LNCaP clone FGC (cell line): ENCODE measurements at regions not wholly inside any gene's neighbourhood (a gene's known extent, or its start where the extent isn't known, plus 50 kb on each side); places are given as distances from the start of the nearest gene placed in this dataset.

Experiments
- DNase-seq: peaks from one replicate; pipeline ENCODE4 v3.0.0-alpha.2; 2011; ENCODE audit warnings: low read depth
- H3K4me3 ChIP-seq: 2 replicates; pipeline ENCODE4 v1.5.1; 2011; ENCODE audit warnings: mild to moderate bottlenecking, low read depth, low read length, control low read depth
- TF ChIP-seq, protein P1 (sequence below): IDR thresholded peaks from 2 replicates; pipeline ENCODE4 v1.5.1; 2012; ENCODE audit warnings: mild to moderate bottlenecking; ENCODE audit not compliant: control insufficient read depth, insufficient read depth; ENCODE audit errors: extremely low read depth

DNA sequence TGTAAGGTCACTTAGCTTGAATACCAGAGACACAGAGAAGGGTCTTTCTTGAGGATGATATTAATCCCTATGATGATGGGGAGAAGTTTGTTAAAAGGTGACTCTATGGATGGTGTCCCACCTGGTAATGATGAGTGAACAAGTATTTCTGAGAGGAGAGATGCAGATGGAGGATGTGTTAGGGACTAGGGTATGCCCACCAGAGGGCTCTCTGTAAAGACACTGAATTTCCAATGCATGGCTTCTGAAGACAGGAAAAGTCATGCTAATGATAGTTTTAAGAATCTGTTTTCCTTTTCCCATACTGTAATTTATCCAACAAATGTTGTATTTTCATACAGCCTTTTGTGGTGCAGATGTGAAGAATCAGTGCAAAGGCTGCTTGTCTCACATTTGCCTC lies 1250.9 kb upstream of the CELF2 start:
- TF ChIP-seq, protein P1, sequence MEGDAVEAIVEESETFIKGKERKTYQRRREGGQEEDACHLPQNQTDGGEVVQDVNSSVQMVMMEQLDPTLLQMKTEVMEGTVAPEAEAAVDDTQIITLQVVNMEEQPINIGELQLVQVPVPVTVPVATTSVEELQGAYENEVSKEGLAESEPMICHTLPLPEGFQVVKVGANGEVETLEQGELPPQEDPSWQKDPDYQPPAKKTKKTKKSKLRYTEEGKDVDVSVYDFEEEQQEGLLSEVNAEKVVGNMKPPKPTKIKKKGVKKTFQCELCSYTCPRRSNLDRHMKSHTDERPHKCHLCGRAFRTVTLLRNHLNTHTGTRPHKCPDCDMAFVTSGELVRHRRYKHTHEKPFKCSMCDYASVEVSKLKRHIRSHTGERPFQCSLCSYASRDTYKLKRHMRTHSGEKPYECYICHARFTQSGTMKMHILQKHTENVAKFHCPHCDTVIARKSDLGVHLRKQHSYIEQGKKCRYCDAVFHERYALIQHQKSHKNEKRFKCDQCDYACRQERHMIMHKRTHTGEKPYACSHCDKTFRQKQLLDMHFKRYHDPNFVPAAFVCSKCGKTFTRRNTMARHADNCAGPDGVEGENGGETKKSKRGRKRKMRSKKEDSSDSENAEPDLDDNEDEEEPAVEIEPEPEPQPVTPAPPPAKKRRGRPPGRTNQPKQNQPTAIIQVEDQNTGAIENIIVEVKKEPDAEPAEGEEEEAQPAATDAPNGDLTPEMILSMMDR: 0 out of 2 replicates have a peak, but pooled peaks have one; percentile 6
- H3K4me3 ChIP-seq: no peak overlapping the region
- DNase-seq: no peak

DNA sequence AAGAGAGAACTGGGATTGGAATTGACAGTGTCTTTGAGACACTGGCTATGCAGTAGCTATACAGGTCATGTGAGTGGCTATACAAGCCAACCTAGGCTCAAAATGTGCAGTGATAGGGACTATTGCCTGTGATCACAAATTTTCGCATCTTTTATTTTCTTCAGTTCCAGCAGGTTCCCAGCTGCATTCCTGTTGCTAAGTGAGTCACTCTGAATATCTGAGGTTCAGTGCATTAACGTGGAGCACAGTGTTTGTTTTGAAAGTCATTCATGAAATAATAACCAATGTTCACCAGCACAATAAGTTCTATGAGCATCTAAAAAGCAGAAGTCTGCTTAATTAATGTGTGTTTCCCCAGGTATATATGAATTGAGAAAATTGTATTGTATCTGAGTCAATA lies 1236.0 kb upstream of the CELF2 start:
- TF ChIP-seq, protein P1: no peak
- DNase-seq: no peak
- H3K4me3 ChIP-seq: no peak overlapping the region

DNA sequence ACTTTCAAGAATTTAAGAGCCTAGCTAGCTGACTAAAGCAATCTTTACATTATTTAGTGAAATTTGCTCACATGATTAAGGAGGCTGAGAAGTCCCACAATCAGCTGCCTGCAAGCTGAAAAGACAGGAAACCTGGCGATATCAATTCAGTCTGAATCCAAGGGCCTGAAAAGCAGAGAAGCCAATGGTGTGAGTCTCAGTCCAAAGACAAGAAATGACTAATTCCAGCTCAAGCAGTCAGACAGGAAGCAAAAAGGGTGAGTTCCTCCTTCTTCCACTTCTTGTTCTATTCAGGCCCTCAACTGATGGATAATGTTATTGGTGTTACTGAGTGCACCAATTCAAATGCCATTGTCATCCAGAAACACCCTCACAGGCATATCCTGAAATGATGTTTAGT lies 1231.6 kb upstream of the CELF2 start:
- TF ChIP-seq, protein P1: no peak
- H3K4me3 ChIP-seq: no peak overlapping the region
- DNase-seq: no peak

DNA sequence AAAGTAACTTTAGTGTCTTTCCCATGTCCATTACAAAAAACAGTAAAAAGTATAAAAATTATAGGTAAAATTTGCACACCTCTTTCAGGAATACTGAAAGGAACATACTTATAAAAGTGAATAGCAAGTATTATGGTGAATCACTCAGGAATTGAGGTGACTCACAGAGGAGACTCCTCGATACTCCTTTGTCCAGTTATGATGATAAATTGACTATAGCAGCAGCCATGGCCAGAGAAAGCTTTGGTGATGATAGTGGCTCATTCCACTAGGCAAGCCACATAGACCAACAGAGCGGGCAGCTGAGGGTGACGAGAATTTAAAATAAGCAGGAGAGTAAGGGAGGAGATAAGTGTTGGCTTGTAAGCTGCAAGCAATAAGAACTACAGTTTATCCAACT lies 1231.1 kb upstream of the CELF2 start:
- DNase-seq: no peak
- no peak overlapping the region for H3K4me3 ChIP-seq
- TF ChIP-seq, protein P1: no peak

DNA sequence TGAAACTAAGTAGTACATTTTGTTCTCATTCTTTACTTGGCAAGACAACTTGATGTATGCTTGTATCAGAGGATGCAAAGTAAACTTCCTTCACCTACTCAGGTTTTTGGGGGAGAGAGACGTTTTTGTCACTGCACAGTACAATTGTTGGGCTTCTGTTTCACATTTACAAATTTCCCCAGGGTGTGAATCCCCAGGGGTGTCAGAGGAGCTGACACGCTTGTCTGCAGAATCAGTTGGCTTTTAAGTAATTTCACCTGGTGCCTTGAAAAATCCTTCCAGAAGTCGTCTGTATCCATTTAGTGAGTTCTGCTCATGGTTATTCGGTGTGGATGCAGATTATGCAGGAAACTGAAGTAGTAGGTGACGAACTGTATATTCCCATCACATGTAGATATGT lies 1227.7 kb upstream of the CELF2 start:
- no peak overlapping the region for H3K4me3 ChIP-seq
- no peak for DNase-seq
- TF ChIP-seq, protein P1: no peak

DNA sequence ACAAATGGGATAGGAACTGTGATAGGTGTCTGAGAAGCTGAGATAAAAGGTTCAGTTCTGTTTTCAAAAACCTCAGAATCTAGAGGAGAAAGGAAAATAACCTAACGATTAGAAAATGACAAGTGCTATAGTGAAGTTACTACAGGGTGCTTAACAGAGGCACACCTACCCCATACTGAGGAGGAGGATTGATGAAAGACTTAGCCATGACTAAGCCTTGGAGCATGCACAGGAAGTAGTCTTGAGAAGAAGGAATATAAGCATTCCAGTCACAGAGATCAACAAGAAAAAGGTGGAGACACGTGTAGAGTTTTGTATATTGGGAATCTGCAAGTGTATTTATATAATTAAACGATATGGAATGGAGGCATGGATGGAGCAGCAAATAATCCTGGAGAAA lies 1225.5 kb upstream of the CELF2 start:
- TF ChIP-seq, protein P1: no peak
- H3K4me3 ChIP-seq: no peak overlapping the region
- DNase-seq: no peak

DNA sequence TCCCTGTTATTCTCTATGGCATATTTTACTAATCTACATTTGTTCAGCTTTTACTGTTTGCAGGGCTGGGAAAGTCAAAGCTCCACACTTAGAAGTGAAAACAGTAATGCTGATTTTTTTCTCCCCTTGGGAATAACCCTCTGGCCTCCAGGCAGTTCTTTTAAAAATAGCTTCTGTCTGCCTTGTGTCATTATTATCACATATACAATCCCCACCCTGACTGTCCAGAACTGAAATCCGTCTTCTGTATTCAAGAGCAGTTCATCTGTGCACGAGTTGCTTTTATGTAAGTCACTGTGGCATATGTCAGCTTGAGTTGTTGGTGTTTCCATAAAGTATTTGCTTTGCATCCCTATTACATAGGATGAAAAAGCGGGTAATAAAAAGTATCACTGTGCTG lies 1221.1 kb upstream of the CELF2 start:
- TF ChIP-seq, protein P1: no peak
- H3K4me3 ChIP-seq: no peak overlapping the region
- DNase-seq: no peak
